GM13976 (cell line): ENCODE measurements at regions not wholly inside any gene's neighbourhood (a gene's known extent, or its start where the extent isn't known, plus 50 kb on each side); places are given as distances from the start of the nearest gene placed in this dataset.

Source experiments
- DNase-seq: peaks from one replicate; pipeline ENCODE4 v3.0.0; 2012; ENCODE audit warnings: low spot score
- in situ Hi-C: fragments of 300-500 bp; cut with MboI; formaldehyde crosslinking; loops from one replicate; pipeline ENCODE4 v1.12.0; 2022; ENCODE audit warnings: low sequenced_read_pairs, mixed read lengths, inconsistent platforms; ENCODE audit not compliant: unreplicated experiment
- TF ChIP-seq, protein P1 (sequence below): IDR thresholded peaks from 2 replicates; pipeline ENCODE4 v1.5.1; 2012; ENCODE audit warnings: borderline replicate concordance, mild to moderate bottlenecking; ENCODE audit not compliant: insufficient read depth; ENCODE audit errors: extremely low read depth, missing control alignments, control extremely low read depth

DNA sequence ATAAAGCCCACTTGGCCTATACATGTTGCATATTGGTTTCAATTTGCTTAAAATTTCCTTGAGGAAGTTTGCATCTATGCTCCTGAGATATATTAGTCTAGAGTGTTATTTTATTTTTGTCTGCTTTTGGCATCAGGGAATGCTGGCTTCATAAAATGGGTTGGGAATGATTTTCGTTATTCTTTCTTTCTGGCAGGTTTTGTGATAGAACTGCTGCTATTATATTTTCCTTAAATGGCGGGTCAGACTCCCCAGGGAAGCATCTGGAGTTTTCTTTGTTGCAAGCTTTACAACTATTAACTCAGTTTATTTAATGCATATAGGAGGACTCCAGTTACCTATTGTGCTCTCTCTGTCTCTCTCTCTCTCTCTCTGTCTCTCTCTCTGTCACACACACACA, 82.0 kb upstream of the WDR17 start:
- in situ Hi-C loops = no loop called here
- TF ChIP-seq, protein P1, sequence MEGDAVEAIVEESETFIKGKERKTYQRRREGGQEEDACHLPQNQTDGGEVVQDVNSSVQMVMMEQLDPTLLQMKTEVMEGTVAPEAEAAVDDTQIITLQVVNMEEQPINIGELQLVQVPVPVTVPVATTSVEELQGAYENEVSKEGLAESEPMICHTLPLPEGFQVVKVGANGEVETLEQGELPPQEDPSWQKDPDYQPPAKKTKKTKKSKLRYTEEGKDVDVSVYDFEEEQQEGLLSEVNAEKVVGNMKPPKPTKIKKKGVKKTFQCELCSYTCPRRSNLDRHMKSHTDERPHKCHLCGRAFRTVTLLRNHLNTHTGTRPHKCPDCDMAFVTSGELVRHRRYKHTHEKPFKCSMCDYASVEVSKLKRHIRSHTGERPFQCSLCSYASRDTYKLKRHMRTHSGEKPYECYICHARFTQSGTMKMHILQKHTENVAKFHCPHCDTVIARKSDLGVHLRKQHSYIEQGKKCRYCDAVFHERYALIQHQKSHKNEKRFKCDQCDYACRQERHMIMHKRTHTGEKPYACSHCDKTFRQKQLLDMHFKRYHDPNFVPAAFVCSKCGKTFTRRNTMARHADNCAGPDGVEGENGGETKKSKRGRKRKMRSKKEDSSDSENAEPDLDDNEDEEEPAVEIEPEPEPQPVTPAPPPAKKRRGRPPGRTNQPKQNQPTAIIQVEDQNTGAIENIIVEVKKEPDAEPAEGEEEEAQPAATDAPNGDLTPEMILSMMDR = no peak
- DNase-seq = no peak

- no peak for DNase-seq
- in situ Hi-C loops = no loop called here
- TF ChIP-seq, protein P1 = no peak
Measured at GRCh38 chr4:175986668-175987067, 79.0 kb upstream of the WDR17 start.

GRCh38 chr4:175988511-175988910, 77.1 kb upstream of the WDR17 start:
- no peak for DNase-seq
- TF ChIP-seq, protein P1 = no peak
- in situ Hi-C loops = no loop called here

- in situ Hi-C loops = no loop called here
- TF ChIP-seq, protein P1 = no peak
- DNase-seq = no peak
Measured at GRCh38 chr4:175996206-175996605, 69.4 kb upstream of the WDR17 start.

DNA sequence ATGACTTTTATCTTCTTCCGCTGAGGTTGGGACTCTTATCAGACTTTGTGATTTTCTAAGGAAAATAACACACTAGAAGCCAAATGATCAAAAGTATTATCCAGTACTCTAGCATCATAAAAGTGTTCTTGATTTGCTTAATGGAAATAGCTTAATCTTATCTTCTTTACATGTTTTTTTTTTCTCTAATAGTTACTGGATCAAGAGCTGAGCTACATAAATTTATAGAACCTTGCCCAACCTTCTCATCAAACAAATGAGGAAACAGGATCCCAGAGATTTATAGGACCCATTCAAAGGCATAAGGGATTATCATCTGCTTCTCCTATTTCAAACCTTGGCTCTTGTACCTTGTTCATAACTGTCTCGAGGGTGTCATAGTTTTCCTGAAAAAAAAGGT, 68.3 kb upstream of the WDR17 start:
- no peak for DNase-seq
- TF ChIP-seq, protein P1 = no peak
- in situ Hi-C loops = no loop called here

- DNase-seq = no peak
- in situ Hi-C loops = no loop called here
- TF ChIP-seq, protein P1 = no peak
Measured at GRCh38 chr4:175998782-175999181, 66.9 kb upstream of the WDR17 start.

- no peak for DNase-seq
- TF ChIP-seq, protein P1 = no peak
- in situ Hi-C loops = no loop called here
Measured at GRCh38 chr4:175999944-176000343, 65.7 kb upstream of the WDR17 start.
